Caco-2 (cell line): ENCODE measurements at regions not wholly inside any gene's neighbourhood (a gene's known extent, or its start where the extent isn't known, plus 50 kb on each side); places are given as distances from the start of the nearest gene placed in this dataset.

ENCODE experiments used
- BruUV-seq: library from RNA; stranded (reverse); fragments of 400-500 nt; replicated peaks from 2 replicates; lab custom pipeline; 2021; lab: Mats Ljungman, UMichigan
- CTCF ChIA-PET: fragments of 300-600 bp; sonication (Branson Sonifier 250); formaldehyde crosslinking; loops from one replicate; lab custom pipeline; 2022; ENCODE audit warnings: antibody characterized with exemption; lab: Charles Lee
- POLR2A ChIA-PET: fragments of 300-600 bp; sonication (Branson Sonifier 250); formaldehyde crosslinking; loops from one replicate; lab custom pipeline; 2022; ENCODE audit warnings: antibody characterized with exemption; lab: Charles Lee
- DNase-seq, 2 experiments: peaks; one replicate each; pipeline versions ENCODE4 v3.0.0 to v3.0.0-alpha.2; 2020 to 2022
- H3K27me3 ChIP-seq: replicated peaks from 2 replicates; pipeline ENCODE4 v1.6.0; 2011; ENCODE audit warnings: low read length; ENCODE audit not compliant: control insufficient read depth, insufficient read depth
- H3K36me3 ChIP-seq: 2 replicates; pipeline ENCODE4 v1.5.1; 2011; ENCODE audit warnings: low read length; ENCODE audit not compliant: control insufficient read depth, insufficient read depth
- H3K4me1 ChIP-seq: fragments of 250-450 bp; sonication (Bioruptor Pico); 2 replicates; pipeline ENCODE4 v1.5.1; 2020; ENCODE audit warnings: mild to moderate bottlenecking
- H3K4me3 ChIP-seq: 2 replicates; pipeline ENCODE4 v1.5.1; 2011; ENCODE audit warnings: low read depth, mild to moderate bottlenecking, control low read depth, low read length
- H3K9me3 ChIP-seq: fragments of 250-450 bp; sonication (Bioruptor Pico); 2 replicates; pipeline ENCODE4 v1.5.1; 2020; ENCODE audit warnings: mild to moderate bottlenecking, moderate library complexity
- H3K27ac Mint-ChIP-seq: one replicate; pipeline ENCODE4 v1.8.0; 2022; ENCODE audit warnings: mixed read lengths; ENCODE audit not compliant: unreplicated experiment
- H3K27me3 Mint-ChIP-seq: one replicate; pipeline ENCODE4 v1.8.0; 2022; ENCODE audit warnings: mixed read lengths; ENCODE audit not compliant: insufficient read depth, unreplicated experiment
- H3K36me3 Mint-ChIP-seq: one replicate; pipeline ENCODE4 v1.8.0; 2022; ENCODE audit warnings: mild to moderate bottlenecking, mixed read lengths; ENCODE audit not compliant: insufficient read depth, unreplicated experiment
- H3K4me1 Mint-ChIP-seq: one replicate; pipeline ENCODE4 v1.8.0; 2022; ENCODE audit warnings: low read depth, mixed read lengths; ENCODE audit not compliant: unreplicated experiment
- H3K4me3 Mint-ChIP-seq: one replicate; pipeline ENCODE4 v1.8.0; 2022; ENCODE audit warnings: mild to moderate bottlenecking, moderate library complexity, mixed read lengths; ENCODE audit not compliant: unreplicated experiment
- H3K9me3 Mint-ChIP-seq: one replicate; pipeline ENCODE4 v1.8.0; 2022; ENCODE audit warnings: mixed read lengths; ENCODE audit not compliant: unreplicated experiment
- CTCF ChIP-seq, 2 experiments: fragments of 200-600 bp in 1 of 2; IDR thresholded peaks; 1 replicate in 1 of 2; 2 replicates in 1 of 2; pipeline versions ENCODE4 v1.5.1 to v1.8.0; 2011 to 2022; ENCODE audit warnings: antibody characterized with exemption in 1 of 2, control low read depth in 1 of 2, inconsistent platforms in 1 of 2, low read depth in 1 of 2, low read length in 1 of 2, mild to moderate bottlenecking in 1 of 2, moderate library complexity in 1 of 2; ENCODE audit not compliant: insufficient read depth in 1 of 2, severe bottlenecking in 1 of 2, unreplicated experiment in 1 of 2
- intact Hi-C: fragments of 100-400 bp; cut with micrococcal nuclease; formaldehyde crosslinking; loops from one replicate; pipeline ENCODE4 v1.10.0; 2022; ENCODE audit not compliant: unreplicated experiment

- no TSS peak for BruUV-seq
- H3K9me3 Mint-ChIP-seq: no peaks in the 10 kb centered on the region
- H3K4me3 ChIP-seq: no peak overlapping the region
- no peaks in the 10 kb centered on the region for H3K4me1 Mint-ChIP-seq
- H3K36me3 ChIP-seq: no peaks in the 10 kb centered on the region
- TF ChIP-seq CTCF (IDR thresholded peaks at IDR 0.05; ENCODE audit: insufficient read depth in 1 of 2, low read depth in 1 of 2, low read length in 1 of 2, severe bottlenecking in 1 of 2, unreplicated experiment in 1 of 2): no peak
- no peak overlapping the region for H3K4me3 Mint-ChIP-seq
- peaks cover 7% of the 10 kb centered on the region for H3K27me3 Mint-ChIP-seq
- no peaks in the 10 kb centered on the region for H3K36me3 Mint-ChIP-seq
- ChIA-PET POLR2A (no interaction called here), CTCF (no interaction called here)
- no peak overlapping the region for H3K27ac Mint-ChIP-seq
- H3K4me1 ChIP-seq: no peaks in the 10 kb centered on the region
- DNase-seq: peak in 1 of 2 experiments; percentile 21
- H3K27me3 ChIP-seq: no peaks in the 10 kb centered on the region
- no peaks in the 10 kb centered on the region for H3K9me3 ChIP-seq
- intact Hi-C loops: no loop called here
Measured at GRCh38 chr22:48889887-48890692, 937.6 kb downstream of the BRD1 start.

- ChIA-PET POLR2A (no interaction called here), CTCF (no interaction called here)
- Histone ChIP-seq H3K4me1 (no peaks in the 10 kb centered on the region), H3K4me3 (no peak overlapping the region), H3K36me3 (no peaks in the 10 kb centered on the region), H3K9me3 (no peaks in the 10 kb centered on the region), H3K27me3 (no peaks in the 10 kb centered on the region)
- no peak for TF ChIP-seq CTCF (IDR thresholded peaks at IDR 0.05; ENCODE audit: insufficient read depth in 1 of 2, low read depth in 1 of 2, low read length in 1 of 2, severe bottlenecking in 1 of 2, unreplicated experiment in 1 of 2)
- H3K9me3 Mint-ChIP-seq: no peaks in the 10 kb centered on the region
- no peak overlapping the region for H3K27ac Mint-ChIP-seq
- peaks cover 7% of the 10 kb centered on the region for H3K27me3 Mint-ChIP-seq
- peak in 1 of 2 experiments; percentile 14 for DNase-seq
- BruUV-seq: no TSS peak
- H3K36me3 Mint-ChIP-seq: no peaks in the 10 kb centered on the region
- no peak overlapping the region for H3K4me3 Mint-ChIP-seq
- no peaks in the 10 kb centered on the region for H3K4me1 Mint-ChIP-seq
- intact Hi-C loops: no loop called here
Measured at GRCh38 chr22:48889209-48889830, 938.4 kb downstream of the BRD1 start.

GRCh38 chr22:48888466-48889208 lies 939.0 kb downstream of the BRD1 start:
- Histone ChIP-seq H3K36me3 (no peaks in the 10 kb centered on the region), H3K27me3 (no peaks in the 10 kb centered on the region), H3K9me3 (no peaks in the 10 kb centered on the region), H3K4me1 (no peaks in the 10 kb centered on the region), H3K4me3 (no peak overlapping the region)
- Mint-ChIP-seq H3K36me3 (no peaks in the 10 kb centered on the region), H3K4me1 (no peaks in the 10 kb centered on the region), H3K27me3 (peaks cover 7% of the 10 kb centered on the region), H3K9me3 (no peaks in the 10 kb centered on the region), H3K27ac (no peak overlapping the region), H3K4me3 (no peak overlapping the region)
- intact Hi-C loops: no loop called here
- DNase-seq: no peak
- CTCF ChIA-PET: no interaction called here
- BruUV-seq: no TSS peak
- no peak for TF ChIP-seq CTCF (IDR thresholded peaks at IDR 0.05; ENCODE audit: insufficient read depth in 1 of 2, low read depth in 1 of 2, low read length in 1 of 2, severe bottlenecking in 1 of 2, unreplicated experiment in 1 of 2)
- POLR2A ChIA-PET: no interaction called here
